ENCODE measurements at regions not wholly inside any gene's neighbourhood (a gene's known extent, or its start where the extent isn't known, plus 50 kb on each side); places are given as distances from the start of the nearest gene placed in this dataset.
"Not testable (repeated sequence)": the region's sequence is repeated elsewhere in the genome, so short reads cannot be mapped to it uniquely, and the experiment has no call there.

DNA sequence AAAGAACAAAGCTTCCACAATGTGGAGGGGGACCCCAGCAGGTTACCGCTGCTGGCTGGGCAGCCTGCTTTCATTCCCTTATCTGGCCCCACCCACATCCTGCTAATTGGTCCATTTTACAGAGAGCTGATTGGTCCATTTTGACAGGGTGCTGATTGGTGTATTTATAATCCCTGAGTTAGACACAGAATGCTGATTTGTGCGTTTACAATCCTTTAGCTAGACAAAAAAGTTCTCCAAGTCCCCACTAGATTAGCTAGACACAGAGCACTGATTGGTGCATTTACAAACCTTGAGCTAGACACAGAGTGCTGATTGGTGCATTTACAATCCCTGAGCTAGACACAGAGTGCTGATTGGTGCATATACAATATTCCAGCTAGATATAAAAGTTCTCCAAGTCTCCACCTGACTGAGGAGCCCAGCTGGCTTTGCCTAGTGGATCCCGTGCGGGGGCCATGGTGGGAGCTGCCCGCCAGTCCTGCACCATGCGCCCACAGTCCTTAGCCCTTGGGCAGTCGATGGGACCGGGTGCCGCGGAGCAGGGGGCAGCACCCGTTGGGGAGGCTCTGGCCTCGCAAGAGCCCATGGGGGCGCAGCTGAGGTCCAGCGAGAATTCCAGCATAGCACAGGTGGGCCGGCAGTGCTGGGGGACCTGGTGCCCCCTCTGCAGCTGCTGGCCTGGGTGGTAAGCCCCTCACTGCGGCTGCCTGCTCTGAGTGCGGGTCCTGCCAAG is 88.8 kb upstream of the MYLIP start:
- not testable (repeated sequence) for DNase-seq

DNA sequence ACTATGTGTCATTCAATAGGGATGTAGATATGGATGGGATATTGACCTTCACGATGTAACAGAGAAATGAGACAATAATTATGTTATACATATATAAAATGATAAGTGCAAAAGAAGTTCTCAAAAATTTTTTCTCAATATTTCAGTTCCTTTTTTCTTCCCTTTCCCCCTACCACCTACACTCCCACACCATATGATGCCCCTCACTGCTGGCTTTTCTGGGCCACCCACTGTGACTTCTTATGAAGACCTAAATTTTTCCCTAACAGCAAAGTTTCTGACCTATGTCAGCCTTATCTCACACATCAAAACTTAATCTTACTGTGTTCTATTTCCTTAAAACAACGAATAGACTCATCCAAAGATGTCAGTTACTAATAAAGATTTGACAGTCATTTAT is 89.9 kb upstream of the MYLIP start:
- DNase-seq = no peak

- DNase-seq = no peak
These were observed 93.3 kb upstream of the MYLIP start for GRCh38 chr6:16035488-16036080.

- no peak for DNase-seq
These were observed 95.7 kb upstream of the MYLIP start for GRCh38 chr6:16033214-16033613.

DNA sequence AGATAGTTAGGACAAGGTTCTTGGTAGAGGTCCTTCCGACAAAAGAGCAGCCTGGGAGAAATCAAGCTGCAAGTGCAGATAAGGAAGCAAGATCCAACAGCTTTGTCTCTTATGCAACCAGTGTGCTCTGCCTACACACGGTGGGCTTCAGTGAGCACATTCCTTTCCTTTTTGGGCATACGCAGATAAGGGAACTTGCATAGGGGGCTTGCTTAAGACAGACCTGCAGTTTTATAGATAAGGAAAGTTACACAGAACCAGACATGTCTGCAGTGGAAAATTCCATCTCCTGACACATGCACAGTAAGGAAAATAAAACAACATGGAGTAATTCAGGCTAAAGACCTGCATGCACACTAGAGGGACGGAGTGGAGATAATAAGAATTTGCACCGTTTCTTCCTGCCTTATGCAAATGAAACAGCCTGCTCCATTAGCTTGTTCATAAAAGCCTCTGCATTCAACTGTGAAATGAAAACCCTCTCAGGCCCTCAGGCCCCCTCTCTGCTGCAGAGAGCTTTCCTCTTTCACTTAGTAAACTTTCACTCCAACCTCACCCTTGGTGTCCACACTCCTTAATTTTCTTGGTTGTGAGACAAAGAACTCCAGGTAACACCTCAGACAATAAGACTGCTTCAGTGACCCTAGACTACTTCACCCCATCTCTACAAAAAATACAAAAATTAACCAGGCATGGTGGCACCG is 97.5 kb upstream of the MYLIP start:
- no peak for DNase-seq

DNA sequence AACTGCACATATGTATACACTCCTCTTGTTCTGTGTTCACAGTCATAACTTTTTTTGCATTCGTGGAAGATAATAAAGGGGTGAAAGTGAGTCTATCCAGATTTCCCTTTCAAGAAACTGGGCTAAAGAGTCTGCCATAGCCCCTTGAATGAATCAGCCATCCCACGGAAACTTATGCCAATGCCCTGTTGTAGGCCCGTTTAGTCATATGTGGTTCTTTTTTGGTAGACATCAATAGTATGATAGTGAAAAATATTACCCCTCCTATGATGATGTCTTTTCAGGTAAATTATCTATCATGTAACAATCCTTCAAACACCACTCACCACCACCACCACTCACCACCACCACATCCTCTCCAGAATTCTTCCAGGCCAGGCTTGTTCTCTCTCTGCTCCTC is 99.9 kb upstream of the MYLIP start:
- no peak for DNase-seq

DNA sequence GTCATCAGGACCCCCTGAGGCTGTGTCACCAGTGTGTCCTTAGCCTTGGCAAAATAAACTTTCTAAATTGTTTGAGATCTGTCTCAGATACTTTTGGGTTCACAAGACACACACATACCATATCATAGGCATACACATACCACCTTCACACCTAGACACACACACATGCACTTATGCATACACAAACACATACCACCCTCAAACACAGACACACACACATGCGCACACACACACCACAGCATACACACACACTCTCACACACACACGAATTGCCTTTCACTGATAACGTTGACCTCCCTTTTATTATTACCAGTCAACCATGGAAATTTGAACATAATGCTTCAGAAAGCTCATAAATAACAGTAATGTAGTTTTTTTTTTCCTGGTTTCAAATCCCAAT is 108.6 kb upstream of the MYLIP start:
- no peak for DNase-seq

GRCh38 chr6:16019462-16019861 is 109.4 kb upstream of the MYLIP start:
- no peak for DNase-seq

GRCh38 chr6:16018626-16019025 is 110.3 kb upstream of the MYLIP start:
- no peak for DNase-seq

- not testable (repeated sequence) for DNase-seq
These were observed 114.6 kb upstream of the MYLIP start for GRCh38 chr6:16014325-16014724.

DNA sequence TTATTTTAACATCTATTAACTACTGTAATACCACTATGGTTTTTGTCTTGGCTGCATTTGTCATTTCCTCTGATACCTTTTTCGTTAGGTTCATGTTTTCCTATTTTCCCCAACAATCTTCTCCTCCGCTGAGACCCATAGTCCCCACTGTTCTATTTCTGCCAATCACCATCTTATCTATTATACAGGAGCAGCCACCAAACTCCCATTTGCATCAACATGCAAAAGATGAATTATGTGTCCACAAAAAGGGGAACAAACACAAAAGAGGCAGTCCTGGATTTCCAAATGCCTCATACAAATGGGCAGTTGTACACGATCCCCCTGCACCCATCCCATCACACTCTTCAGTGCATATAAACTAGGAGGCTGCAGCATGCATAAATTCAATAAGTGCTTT is 121.7 kb upstream of the MYLIP start:
- no peak for DNase-seq

DNA sequence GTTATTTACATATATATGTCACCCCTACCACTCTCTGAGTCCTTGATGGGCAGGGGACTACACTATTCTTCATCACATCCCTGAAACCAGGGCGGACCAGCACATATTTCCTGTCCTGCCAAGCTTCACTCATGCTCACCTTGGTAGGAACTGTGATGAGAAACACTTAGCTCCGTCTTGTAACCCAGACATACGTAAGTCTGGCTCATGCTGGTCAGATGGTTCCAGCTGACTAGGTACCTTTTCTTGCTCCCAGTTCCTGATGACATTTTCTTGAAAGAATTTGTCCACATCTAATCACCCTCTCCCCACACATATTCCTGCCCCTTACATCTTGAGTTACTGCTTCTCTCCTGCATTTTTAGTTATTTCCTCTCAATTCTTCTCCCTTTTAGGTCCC is 122.2 kb upstream of the MYLIP start:
- no peak for DNase-seq

GRCh38 chr6:16004934-16005679 is 123.8 kb upstream of the MYLIP start:
- no peak for DNase-seq

GRCh38 chr6:16003197-16003491 is 125.7 kb upstream of the MYLIP start:
- no peak for DNase-seq

DNA sequence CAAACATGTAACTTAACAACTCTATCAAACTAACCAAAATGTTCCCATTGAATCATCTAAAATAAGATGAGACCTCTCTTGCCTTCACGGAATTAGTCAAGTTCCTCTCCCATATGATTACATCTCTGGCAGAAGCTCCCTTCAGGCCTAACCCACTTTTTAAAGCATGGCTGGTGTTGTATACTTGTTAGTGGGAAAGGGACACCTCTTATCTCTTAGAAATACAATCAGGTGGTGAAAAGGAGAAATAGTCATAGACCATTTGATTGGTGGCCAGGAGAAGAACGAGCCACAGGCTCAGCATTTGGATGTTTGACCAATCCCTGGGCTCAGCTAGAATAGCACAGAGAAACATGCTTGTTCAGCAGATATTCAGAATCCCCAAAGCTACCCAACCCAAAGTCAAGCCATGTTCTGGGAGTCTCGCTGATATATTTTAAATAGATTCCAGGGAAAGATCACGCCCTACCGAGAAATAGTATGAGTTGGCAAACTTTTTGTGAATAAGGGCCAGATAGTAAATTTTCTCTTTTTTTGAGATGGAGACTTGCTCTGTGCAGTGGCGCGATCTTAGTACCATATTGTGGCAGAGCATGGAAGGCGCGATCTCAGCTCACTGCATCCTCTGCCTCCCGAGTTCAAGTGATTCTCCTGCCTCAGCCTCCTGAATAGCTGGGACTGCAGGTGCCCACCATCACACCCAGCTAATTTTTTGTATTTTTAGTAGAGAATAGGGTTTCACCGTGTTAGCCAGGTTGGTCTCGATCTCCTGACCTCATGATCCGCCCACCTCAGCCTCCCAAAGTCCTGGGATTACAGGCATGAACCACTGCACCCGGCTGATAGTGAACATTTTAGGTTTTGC is 126.3 kb upstream of the MYLIP start:
- DNase-seq = no peak

DNA sequence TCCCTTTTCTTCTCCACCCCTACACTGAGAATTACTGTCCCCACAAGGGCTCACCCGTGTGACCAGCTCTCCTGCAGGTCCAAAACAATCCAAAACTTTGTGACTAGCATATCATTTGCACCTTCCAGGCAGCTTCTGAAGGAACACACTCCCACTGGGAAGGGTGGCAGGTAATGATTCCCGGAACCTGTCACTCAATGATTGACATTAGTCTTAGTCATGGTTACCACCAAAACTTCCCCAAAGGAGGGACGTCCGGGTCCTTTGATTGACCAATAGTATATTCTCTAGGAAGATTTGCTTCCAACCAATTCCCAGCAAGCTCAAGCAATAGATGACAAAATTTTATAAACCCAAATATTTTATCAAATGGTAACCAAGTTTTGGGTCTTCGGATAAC is 127.7 kb upstream of the MYLIP start:
- no peak for DNase-seq

DNA sequence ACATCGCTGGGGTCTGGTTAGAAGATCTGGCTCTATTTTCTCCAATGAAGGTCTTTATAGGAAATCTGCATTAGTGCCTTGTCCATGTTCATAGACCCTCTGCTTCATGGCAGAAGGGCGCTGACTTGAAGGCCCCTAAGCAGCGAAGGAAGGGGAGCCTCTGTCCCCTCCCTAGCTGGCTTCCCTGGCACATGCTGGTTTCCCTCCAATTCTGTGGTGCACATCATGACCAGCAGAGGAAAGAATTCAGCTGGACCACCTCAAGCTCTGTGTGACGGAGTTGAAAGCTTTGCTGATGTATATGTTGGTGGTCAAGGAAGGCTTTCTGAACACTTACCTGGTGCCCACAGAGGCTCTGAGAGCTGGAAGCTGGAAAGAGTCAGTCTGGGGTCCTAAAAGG is 129.7 kb upstream of the MYLIP start:
- DNase-seq = no peak

DNA sequence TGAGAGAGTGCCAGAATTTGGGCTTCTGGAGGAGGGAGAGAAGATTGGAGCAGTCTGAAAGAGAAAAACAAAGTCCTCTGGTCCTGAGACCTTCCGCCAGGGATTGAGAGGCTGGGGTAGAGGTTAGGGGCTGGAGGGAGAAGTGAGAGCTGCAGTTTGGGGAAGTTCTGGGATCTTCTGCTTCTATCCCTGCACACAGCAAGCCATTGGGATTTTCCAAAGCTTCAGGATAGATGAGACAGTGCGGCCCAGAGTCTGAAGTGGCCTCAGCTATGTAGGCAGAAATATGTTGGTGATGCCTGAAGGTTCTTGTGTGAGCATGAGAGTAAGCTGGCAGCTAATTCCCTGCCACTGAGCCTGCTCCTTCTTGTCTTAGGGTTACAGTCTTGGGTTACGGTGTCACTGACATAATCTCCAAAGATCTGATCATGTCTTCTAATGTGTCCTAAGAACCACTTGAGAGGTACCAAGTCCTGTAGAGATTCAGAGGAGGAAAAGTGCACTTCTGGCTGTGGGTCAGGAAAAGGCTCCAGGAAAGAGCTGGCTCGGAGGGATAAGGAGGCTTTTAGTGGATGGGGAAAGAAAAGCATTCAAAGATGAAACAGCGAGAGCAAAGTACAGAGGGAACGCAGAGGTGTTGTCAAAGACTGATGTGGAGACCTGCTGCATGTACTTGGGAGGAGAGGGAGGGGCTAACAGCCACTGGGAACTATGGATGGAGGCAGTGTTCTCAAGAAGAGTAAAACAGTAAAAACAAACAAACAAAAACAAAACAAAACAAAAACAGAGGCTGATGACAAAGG is 131.1 kb upstream of the MYLIP start:
- DNase-seq = no peak

DNA sequence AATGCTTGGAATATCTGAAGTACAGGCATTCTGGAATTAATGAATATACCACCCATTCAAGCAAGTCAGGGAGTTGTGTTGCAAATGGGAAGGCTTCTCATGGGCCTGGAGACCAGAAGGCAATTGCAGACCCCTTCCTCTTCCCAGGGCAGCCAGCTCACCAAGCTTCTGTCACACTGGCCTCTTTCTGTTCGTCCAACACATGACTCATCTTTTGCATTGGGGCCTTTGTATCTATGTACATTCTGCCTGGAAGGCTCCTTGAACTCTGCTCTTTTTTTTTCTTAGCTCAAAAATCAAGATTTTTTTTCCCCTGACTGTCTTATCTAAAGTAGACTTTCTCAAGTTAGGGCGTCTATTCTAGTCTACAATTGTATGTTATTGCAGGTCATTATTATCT is 132.9 kb upstream of the MYLIP start:
- DNase-seq = no peak

- no peak for DNase-seq
These were observed 133.4 kb upstream of the MYLIP start for GRCh38 chr6:15995493-15995892.

DNA sequence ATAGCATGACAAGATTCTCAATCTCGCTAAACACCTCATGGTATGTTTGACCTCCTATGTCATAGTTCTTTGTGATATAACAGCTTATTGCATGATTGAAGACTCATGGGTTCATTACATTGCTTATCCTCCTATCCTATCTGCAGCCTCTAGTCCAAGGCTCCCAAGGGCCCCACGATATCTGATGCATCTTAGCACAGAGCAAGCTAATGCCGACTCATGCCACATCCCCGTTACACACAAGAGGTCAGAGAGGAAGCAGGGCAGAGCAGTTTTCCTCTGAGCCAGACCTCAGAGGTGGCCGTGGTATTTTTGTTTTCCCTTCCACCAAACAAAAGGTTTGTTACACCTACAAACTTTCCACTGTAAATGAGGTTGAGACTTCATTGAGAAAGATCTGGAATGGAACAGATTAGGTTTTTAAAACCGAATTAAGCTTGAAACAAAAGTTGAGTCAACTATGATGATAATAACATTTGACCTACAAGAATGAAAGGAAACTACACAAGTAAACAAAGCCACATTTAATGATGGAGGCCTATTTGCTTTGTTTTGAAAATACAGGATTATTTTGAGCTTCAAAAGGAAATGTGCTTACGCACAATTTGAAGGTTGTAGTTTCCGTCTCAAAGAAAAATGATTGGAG is 133.9 kb upstream of the MYLIP start:
- DNase-seq = no peak

Data from activated CD4-positive, alpha-beta T cell treated with anti-CD3 and anti-CD28 coated beads, Interleukin-2, amount 50 U/mL, for 1 hour (primary cell).